ENCODE measurements at regions not wholly inside any gene's neighbourhood (a gene's known extent, or its start where the extent isn't known, plus 50 kb on each side); places are given as distances from the start of the nearest gene placed in this dataset.

GRCh38 chr9:99633265-99633664 lies 188.4 kb upstream of the NR4A3 start:
- Mint-ChIP-seq H3K4me3 (peak overlapping the region; percentile 66), H3K27me3 (no peaks in the 10 kb centered on the region), H3K36me3 (ENCODE audit: low read depth) (no peaks in the 10 kb centered on the region), H3K9me3 (no peaks in the 10 kb centered on the region), H3K27ac (peak overlapping the region; percentile 90), H3K4me1 (peaks cover 39% of the 10 kb centered on the region)
- ATAC-seq (ENCODE audit: low read depth), result peak; percentile 28
- ChIA-PET CTCF (no interaction called here), POLR2A (interaction anchor here (0.7 to 1.5 kb wide), 3 partner anchors 120 to 411 kb away, joined by 4 to 5 read pairs (median 5); partner anchors contain the start of genes ALG2 and SEC61B)
- no peak for DNase-seq
- intact Hi-C loops (cut with micrococcal nuclease), result loop anchor here (1.0 kb wide), 2 partner anchors 27 to 37 kb away; no protein-coding TSS in a partner anchor
- TF ChIP-seq CTCF (IDR thresholded peaks at IDR 0.05), result no peak

GRCh38 chr9:99634186-99634585 lies 187.5 kb upstream of the NR4A3 start:
- Mint-ChIP-seq H3K27me3 (no peaks in the 10 kb centered on the region), H3K4me1 (peaks cover 29% of the 10 kb centered on the region), H3K27ac (peak overlapping the region; percentile 90), H3K36me3 (ENCODE audit: low read depth) (no peaks in the 10 kb centered on the region), H3K4me3 (peak overlapping the region; percentile 7), H3K9me3 (no peaks in the 10 kb centered on the region)
- peak; percentile 65 for ATAC-seq (ENCODE audit: low read depth)
- intact Hi-C loops (cut with micrococcal nuclease), result no loop called here
- ChIA-PET CTCF (no interaction called here), POLR2A (interaction anchor here (0.7 to 1.5 kb wide), 6 partner anchors 11 to 452 kb away, joined by 3 to 5 read pairs (median 4); no protein-coding TSS in a partner anchor)
- DNase-seq, result no peak
- TF ChIP-seq CTCF (IDR thresholded peaks at IDR 0.05), result no peak

- CTCF ChIA-PET, result no interaction called here
- no peaks in the 10 kb centered on the region for H3K36me3 Mint-ChIP-seq (ENCODE audit: low read depth)
- no peak for DNase-seq
These were observed 186.7 kb upstream of the NR4A3 start for GRCh38 chr9:99635032-99635431.

GRCh38 chr9:99637641-99638040 lies 184.0 kb upstream of the NR4A3 start:
- intact Hi-C loops (cut with micrococcal nuclease), result no loop called here
- H3K27ac Mint-ChIP-seq, result no peak overlapping the region
- H3K4me1 Mint-ChIP-seq, result peaks cover 25% of the 10 kb centered on the region
- DNase-seq, result no peak
- TF ChIP-seq CTCF (IDR thresholded peaks at IDR 0.05), result no peak
- H3K4me3 Mint-ChIP-seq, result no peak overlapping the region
- ChIA-PET CTCF (no interaction called here), POLR2A (no interaction called here)
- H3K27me3 Mint-ChIP-seq, result no peaks in the 10 kb centered on the region
- no peak for ATAC-seq (ENCODE audit: low read depth)
- peaks cover 3% of the 10 kb centered on the region for H3K9me3 Mint-ChIP-seq
- H3K36me3 Mint-ChIP-seq (ENCODE audit: low read depth), result no peaks in the 10 kb centered on the region

More at GRCh38 chr9:99635032-99635431, 186.7 kb upstream of the NR4A3 start:
- no peak overlapping the region for H3K4me3 Mint-ChIP-seq
- TF ChIP-seq CTCF (IDR thresholded peaks at IDR 0.05), result no peak
- H3K4me1 Mint-ChIP-seq, result peaks cover 26% of the 10 kb centered on the region
- peak overlapping the region; percentile 41 for H3K27ac Mint-ChIP-seq
- no peak for ATAC-seq (ENCODE audit: low read depth)
- no peaks in the 10 kb centered on the region for H3K27me3 Mint-ChIP-seq
- intact Hi-C loops (cut with micrococcal nuclease), result no loop called here
- POLR2A ChIA-PET, result no interaction called here
- H3K9me3 Mint-ChIP-seq, result no peaks in the 10 kb centered on the region

GRCh38 chr9:99638971-99639370 lies 182.7 kb upstream of the NR4A3 start:
- DNase-seq (no peak), ATAC-seq (ENCODE audit: low read depth) (no peak)
- no peak overlapping the region for H3K27ac Mint-ChIP-seq
- ChIA-PET POLR2A (no interaction called here), CTCF (no interaction called here)
- no peaks in the 10 kb centered on the region for H3K36me3 Mint-ChIP-seq (ENCODE audit: low read depth)
- H3K9me3 Mint-ChIP-seq, result peaks cover 3% of the 10 kb centered on the region
- H3K27me3 Mint-ChIP-seq, result no peaks in the 10 kb centered on the region
- no peak overlapping the region for H3K4me3 Mint-ChIP-seq
- intact Hi-C loops (cut with micrococcal nuclease), result no loop called here
- peaks cover 19% of the 10 kb centered on the region for H3K4me1 Mint-ChIP-seq
- no peak for TF ChIP-seq CTCF (IDR thresholded peaks at IDR 0.05)

All from activated B cell treated with CpG ODN at 0.5 μM for 24 hours (primary cell).